Sigmoid colon (tissue), 4 donors: ENCODE measurements at regions not wholly inside any gene's neighbourhood (a gene's known extent, or its start where the extent isn't known, plus 50 kb on each side); places are given as distances from the start of the nearest gene placed in this dataset.
"Not testable (repeated sequence)": the region's sequence is repeated elsewhere in the genome, so short reads cannot be mapped to it uniquely, and the experiment has no call there.

Source experiments
- CTCF ChIP-seq, 4 experiments: fragments of 450-650 bp in 3 of 4; fragments of 200-600 bp in 1 of 4; IDR thresholded peaks; one replicate each; pipeline ENCODE4 v1.5.1; 2016 to 2019; ENCODE audit warnings: antibody characterized with exemption in 4 of 4, mild to moderate bottlenecking in 3 of 4, moderate library complexity in 2 of 4
- POLR2AphosphoS5 ChIP-seq, 4 donors: sonication (generic); formaldehyde crosslinking; IDR thresholded peaks; one replicate each; pipeline ENCODE4 v1.6.1; 2017; ENCODE audit warnings: antibody characterized with exemption in 4 of 4

GRCh38 chr5:179399327-179399726 is 54.1 kb upstream of the ADAMTS2 start:
- TF ChIP-seq CTCF, POLR2AphosphoS5 (IDR thresholded peaks at IDR 0.05): not testable (repeated sequence)
